AG04450 (cell line): ENCODE measurements at regions not wholly inside any gene's neighbourhood (a gene's known extent, or its start where the extent isn't known, plus 50 kb on each side); places are given as distances from the start of the nearest gene placed in this dataset.

Experiments used
- CTCF ChIA-PET: fragments of 300-600, 350-600 bp; formaldehyde crosslinking; extraction: SDS; loops from one replicate; lab custom pipeline; 2022; ENCODE audit warnings: antibody characterized with exemption, inconsistent platforms; lab: Charles Lee
- POLR2A ChIA-PET: fragments of 350-600 bp; formaldehyde crosslinking; extraction: SDS; loops from one replicate; lab custom pipeline; 2021; ENCODE audit warnings: antibody characterized with exemption, inconsistent platforms; lab: Yijun Ruan, JAX
- DNase-seq: peaks from one replicate; pipeline ENCODE4 v3.0.0-alpha.2; 2011; ENCODE audit warnings: low read depth, low spot score
- H3K27ac ChIP-seq: one replicate; pipeline ENCODE4 v1.5.1; 2012; ENCODE audit warnings: low read depth, low read length, control low read depth
- H3K27me3 ChIP-seq: one replicate; pipeline ENCODE4 v1.6.0; 2012; ENCODE audit warnings: low read length; ENCODE audit not compliant: control insufficient read depth, insufficient read depth
- H3K4me3 ChIP-seq: 2 replicates; pipeline ENCODE4 v1.5.1; 2011; ENCODE audit warnings: mild to moderate bottlenecking, low read depth, low read length, control low read depth
- H3K9me3 ChIP-seq: 2 replicates; pipeline ENCODE4 v1.5.1; 2012; ENCODE audit warnings: low read length; ENCODE audit not compliant: control insufficient read depth, insufficient read depth
- TF ChIP-seq, protein P1 (sequence below): IDR thresholded peaks from 2 replicates; pipeline ENCODE4 v1.5.1; 2011; ENCODE audit warnings: low read depth, low read length, control low read depth, inconsistent platforms

- H3K27me3 ChIP-seq: no peaks in the 10 kb centered on the region
- TF ChIP-seq, protein P1, sequence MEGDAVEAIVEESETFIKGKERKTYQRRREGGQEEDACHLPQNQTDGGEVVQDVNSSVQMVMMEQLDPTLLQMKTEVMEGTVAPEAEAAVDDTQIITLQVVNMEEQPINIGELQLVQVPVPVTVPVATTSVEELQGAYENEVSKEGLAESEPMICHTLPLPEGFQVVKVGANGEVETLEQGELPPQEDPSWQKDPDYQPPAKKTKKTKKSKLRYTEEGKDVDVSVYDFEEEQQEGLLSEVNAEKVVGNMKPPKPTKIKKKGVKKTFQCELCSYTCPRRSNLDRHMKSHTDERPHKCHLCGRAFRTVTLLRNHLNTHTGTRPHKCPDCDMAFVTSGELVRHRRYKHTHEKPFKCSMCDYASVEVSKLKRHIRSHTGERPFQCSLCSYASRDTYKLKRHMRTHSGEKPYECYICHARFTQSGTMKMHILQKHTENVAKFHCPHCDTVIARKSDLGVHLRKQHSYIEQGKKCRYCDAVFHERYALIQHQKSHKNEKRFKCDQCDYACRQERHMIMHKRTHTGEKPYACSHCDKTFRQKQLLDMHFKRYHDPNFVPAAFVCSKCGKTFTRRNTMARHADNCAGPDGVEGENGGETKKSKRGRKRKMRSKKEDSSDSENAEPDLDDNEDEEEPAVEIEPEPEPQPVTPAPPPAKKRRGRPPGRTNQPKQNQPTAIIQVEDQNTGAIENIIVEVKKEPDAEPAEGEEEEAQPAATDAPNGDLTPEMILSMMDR: no peak
- H3K4me3 ChIP-seq: no peak overlapping the region
- no peaks in the 10 kb centered on the region for H3K9me3 ChIP-seq
- ChIA-PET CTCF (interaction anchor here (0.8 to 1.1 kb wide), 2 partner anchors 119 to 372 kb away, joined by 3 to 4 read pairs; no protein-coding TSS in a partner anchor), POLR2A (no interaction called here)
- no peak for DNase-seq
- no peak overlapping the region for H3K27ac ChIP-seq
Observed at GRCh38 chr6:15810618-15811017, 147.8 kb upstream of the DTNBP1 start.

DNA sequence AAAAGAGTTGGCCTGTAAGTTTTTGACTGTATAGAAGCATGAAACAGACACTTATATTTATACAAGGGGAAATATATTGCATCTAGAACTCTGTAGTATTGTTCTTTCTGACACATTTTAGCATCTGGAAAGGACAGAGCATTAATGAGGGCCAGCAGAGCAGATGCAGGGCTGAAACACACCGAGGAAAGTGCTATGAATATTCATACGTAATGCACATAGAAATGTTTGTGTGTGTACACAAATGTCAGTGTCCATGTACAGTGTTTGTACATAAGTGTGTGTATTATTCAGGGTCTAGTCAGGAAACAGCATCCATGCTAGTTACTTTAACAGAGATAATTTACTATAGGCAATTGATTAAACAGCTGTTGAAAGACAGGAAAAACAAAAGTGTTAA, 146.5 kb upstream of the DTNBP1 start:
- no peak for DNase-seq
- H3K9me3 ChIP-seq: no peaks in the 10 kb centered on the region
- H3K27ac ChIP-seq: no peak overlapping the region
- ChIA-PET CTCF (interaction anchor here (0.9 kb wide), 1 partner anchor 396 kb away, joined by 3 read pairs; no protein-coding TSS in a partner anchor), POLR2A (no interaction called here)
- no peaks in the 10 kb centered on the region for H3K27me3 ChIP-seq
- no peak overlapping the region for H3K4me3 ChIP-seq
- TF ChIP-seq, protein P1: no peak

GRCh38 chr6:15804164-15805154, 141.6 kb upstream of the DTNBP1 start:
- Histone ChIP-seq H3K27ac (no peak overlapping the region), H3K9me3 (no peaks in the 10 kb centered on the region), H3K27me3 (no peaks in the 10 kb centered on the region), H3K4me3 (no peak overlapping the region)
- DNase-seq: no peak
- ChIA-PET CTCF (no interaction called here), POLR2A (no interaction called here)
- TF ChIP-seq, protein P1: no peak

DNA sequence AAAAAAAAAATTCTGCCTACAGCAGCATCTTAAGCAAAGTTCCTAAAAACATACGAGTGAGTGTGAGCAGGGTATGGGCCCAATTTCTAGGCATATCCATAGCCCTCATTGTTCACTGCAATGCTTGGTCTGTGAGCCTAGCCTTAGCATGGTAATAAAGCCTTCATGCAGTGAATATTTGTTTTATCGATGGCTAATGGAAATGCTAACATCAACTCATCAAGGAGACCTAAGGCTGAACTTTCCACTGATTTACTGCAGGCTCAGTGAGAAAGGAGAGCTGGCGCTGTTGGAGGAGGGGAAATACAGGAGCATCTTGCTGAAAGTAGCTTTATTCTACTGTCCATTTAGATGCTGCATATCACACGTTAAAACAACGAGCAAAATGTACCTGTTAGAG, 139.6 kb upstream of the DTNBP1 start:
- ChIA-PET POLR2A (no interaction called here), CTCF (no interaction called here)
- H3K27me3 ChIP-seq: no peaks in the 10 kb centered on the region
- no peaks in the 10 kb centered on the region for H3K9me3 ChIP-seq
- no peak for DNase-seq
- TF ChIP-seq, protein P1: no peak
- H3K4me3 ChIP-seq: no peak overlapping the region
- H3K27ac ChIP-seq: no peak overlapping the region

GRCh38 chr6:15801912-15802311, 139.1 kb upstream of the DTNBP1 start:
- POLR2A ChIA-PET: no interaction called here
- no peaks in the 10 kb centered on the region for H3K27me3 ChIP-seq
- CTCF ChIA-PET: no interaction called here

More at GRCh38 chr6:15801912-15802311, 139.1 kb upstream of the DTNBP1 start:
- no peak overlapping the region for H3K4me3 ChIP-seq
- no peak overlapping the region for H3K27ac ChIP-seq
- no peak for DNase-seq
- no peaks in the 10 kb centered on the region for H3K9me3 ChIP-seq
- TF ChIP-seq, protein P1: no peak
